HEK293T (cell line): ENCODE measurements at regions not wholly inside any gene's neighbourhood (a gene's known extent, or its start where the extent isn't known, plus 50 kb on each side); places are given as distances from the start of the nearest gene placed in this dataset.

ENCODE experiments used
- CTCF ChIA-PET: fragments of 350-600 bp; formaldehyde crosslinking; extraction: SDS; loops from one replicate; lab custom pipeline; 2021; ENCODE audit warnings: antibody characterized with exemption, inconsistent platforms; lab: Yijun Ruan, JAX
- POLR2A ChIA-PET: fragments of 350-600 bp; formaldehyde crosslinking; extraction: SDS; loops from one replicate; lab custom pipeline; 2020; ENCODE audit warnings: antibody characterized with exemption, inconsistent platforms; lab: Yijun Ruan, JAX
- DNase-seq: peaks from one replicate; pipeline ENCODE4 v3.0.0; 2012; ENCODE audit warnings: mixed read lengths; ENCODE audit errors: extremely low spot score
- ARNT ChIP-seq: fragments of 450-650 bp; IDR thresholded peaks from 2 replicates; pipeline ENCODE4 v1.6.1; 2017; ENCODE audit warnings: mild to moderate bottlenecking
- BHLHE40 ChIP-seq: fragments of 450-650 bp; IDR thresholded peaks from 2 replicates; pipeline ENCODE4 v1.6.1; 2016; ENCODE audit warnings: mild to moderate bottlenecking, moderate library complexity, borderline replicate concordance
- CTBP1 ChIP-seq: fragments of 450-650 bp; IDR thresholded peaks from 2 replicates; pipeline ENCODE4 v1.6.1; 2016; ENCODE audit warnings: borderline replicate concordance
- ELF4 ChIP-seq: fragments of 450-650 bp; IDR thresholded peaks from 2 replicates; pipeline ENCODE4 v1.6.1; 2017; ENCODE audit warnings: antibody characterized with exemption
- FOXA1 ChIP-seq: fragments of 450-650 bp; IDR thresholded peaks from 2 replicates; pipeline ENCODE4 v1.6.1; 2016; ENCODE audit warnings: mild to moderate bottlenecking
- FOXK2 ChIP-seq: fragments of 450-650 bp; IDR thresholded peaks from 2 replicates; pipeline ENCODE4 v1.6.1; 2016; ENCODE audit warnings: mild to moderate bottlenecking
- FOXM1 ChIP-seq: fragments of 450-650 bp; IDR thresholded peaks from 2 replicates; pipeline ENCODE4 v1.6.1; 2017; ENCODE audit warnings: mild to moderate bottlenecking, borderline replicate concordance
- HDGF ChIP-seq: fragments of 450-650 bp; IDR thresholded peaks from 2 replicates; pipeline ENCODE4 v1.6.1; 2017; ENCODE audit warnings: antibody characterized with exemption, borderline replicate concordance
- L3MBTL2 ChIP-seq: fragments of 450-650 bp; conservative IDR thresholded peaks from 2 replicates; pipeline ENCODE4 v1.6.1; 2016; ENCODE audit warnings: mild to moderate bottlenecking
- LEF1 ChIP-seq: fragments of 450-650 bp; IDR thresholded peaks from 2 replicates; pipeline ENCODE4 v1.6.1; 2017; ENCODE audit warnings: mild to moderate bottlenecking, borderline replicate concordance
- NFRKB ChIP-seq: fragments of 450-650 bp; IDR thresholded peaks from 2 replicates; pipeline ENCODE4 v1.6.1; 2016; ENCODE audit warnings: mild to moderate bottlenecking, moderate library complexity
- PKNOX1 ChIP-seq: fragments of 450-650 bp; IDR thresholded peaks from 2 replicates; pipeline ENCODE4 v1.6.1; 2016
- SP1 ChIP-seq: fragments of 450-650 bp; IDR thresholded peaks from 2 replicates; pipeline ENCODE4 v1.6.1; 2017
- SUZ12 ChIP-seq: fragments of 450-650 bp; IDR thresholded peaks from 2 replicates; pipeline ENCODE4 v1.6.1; 2016; ENCODE audit warnings: mild to moderate bottlenecking
- TARDBP ChIP-seq: fragments of 450-650 bp; IDR thresholded peaks from 2 replicates; pipeline ENCODE4 v1.6.1; 2016
- ZNF384 ChIP-seq: fragments of 450-650 bp; IDR thresholded peaks from 2 replicates; pipeline ENCODE4 v1.6.1; 2016

GRCh38 chr6:12392490-12392889, 102.3 kb downstream of the EDN1 start:
- no peak for DNase-seq
- ChIA-PET CTCF (no interaction called here), POLR2A (no interaction called here)
- TF ChIP-seq LEF1 (no peak), HDGF (no peak), TARDBP (no peak), ZNF384 (no peak), BHLHE40 (no peak), FOXA1 (no peak), NFRKB (no peak)

- ChIA-PET CTCF (no interaction called here), POLR2A (no interaction called here)
- TF ChIP-seq HDGF = no peak
- no peak for TF ChIP-seq ARNT
- TF ChIP-seq NFRKB = no peak
- TF ChIP-seq TARDBP = no peak
- TF ChIP-seq SUZ12 = no peak
- no peak for TF ChIP-seq SP1
- TF ChIP-seq L3MBTL2 = no peak
- TF ChIP-seq FOXK2 = no peak
- TF ChIP-seq FOXA1 = no peak
- no peak for TF ChIP-seq CTBP1
- no peak for TF ChIP-seq LEF1
- no peak for TF ChIP-seq ZNF384
- no peak for TF ChIP-seq FOXM1
- no peak for TF ChIP-seq PKNOX1
- no peak for TF ChIP-seq ELF4
- DNase-seq = no peak
Measured at GRCh38 chr6:12393100-12393499, 102.9 kb downstream of the EDN1 start.

GRCh38 chr6:12394170-12394569, 104.0 kb downstream of the EDN1 start:
- CTCF ChIA-PET = no interaction called here
- no peak for DNase-seq
- POLR2A ChIA-PET = no interaction called here
- TF ChIP-seq FOXK2 (no peak), ARNT (no peak), CTBP1 (no peak), SUZ12 (no peak), TARDBP (no peak), LEF1 (no peak), ZNF384 (no peak)

- ChIA-PET CTCF (no interaction called here), POLR2A (no interaction called here)
- DNase-seq = no peak
- TF ChIP-seq FOXA1 (no peak), SUZ12 (no peak)
Measured at GRCh38 chr6:12395898-12396297, 105.7 kb downstream of the EDN1 start.

GRCh38 chr6:12401200-12401599, 111.0 kb downstream of the EDN1 start:
- DNase-seq = no peak
- ChIA-PET POLR2A (no interaction called here), CTCF (no interaction called here)
- TF ChIP-seq ZNF384 (no peak), ELF4 (no peak), BHLHE40 (no peak)

- TF ChIP-seq NFRKB = no peak
- TF ChIP-seq FOXM1 = no peak
- TF ChIP-seq ARNT = no peak
- no peak for TF ChIP-seq LEF1
- no peak for TF ChIP-seq SP1
- ChIA-PET POLR2A (no interaction called here), CTCF (no interaction called here)
Measured at GRCh38 chr6:12403201-12403826, 113.2 kb downstream of the EDN1 start.

GRCh38 chr6:12403947-12404647, 113.9 kb downstream of the EDN1 start:
- ChIA-PET CTCF (no interaction called here), POLR2A (no interaction called here)
- no peak for DNase-seq
- TF ChIP-seq FOXK2 = no peak
- no peak for TF ChIP-seq NFRKB
- TF ChIP-seq ARNT = no peak

More at GRCh38 chr6:12403201-12403826, 113.2 kb downstream of the EDN1 start:
- DNase-seq = no peak

GRCh38 chr6:12404651-12405050, 114.5 kb downstream of the EDN1 start:
- POLR2A ChIA-PET = no interaction called here
- CTCF ChIA-PET = no interaction called here
- no peak for DNase-seq
- TF ChIP-seq ELF4 (no peak), FOXA1 (no peak), BHLHE40 (no peak), ARNT (no peak), ZNF384 (no peak), L3MBTL2 (no peak), FOXM1 (no peak), NFRKB (no peak), TARDBP (no peak), FOXK2 (no peak)
